RCC 7860 (cell line): ENCODE measurements at regions not wholly inside any gene's neighbourhood (a gene's known extent, or its start where the extent isn't known, plus 50 kb on each side); places are given as distances from the start of the nearest gene placed in this dataset.
"Not testable (repeated sequence)": the region's sequence is repeated elsewhere in the genome, so short reads cannot be mapped to it uniquely, and the experiment has no call there.

Experiments used
- DNase-seq: peaks from one replicate; pipeline ENCODE4 v3.0.0-alpha.2; 2015; ENCODE audit warnings: low spot score
- FAIRE-seq: peaks from 2 replicates; lab custom pipeline; 2012; peaks lifted over from hg19 to GRCh38; lab: Jason Lieb, UNC

- FAIRE-seq: no peak
- DNase-seq: no peak
Measured at GRCh38 chr6:121901432-121901831, 466.0 kb downstream of the GJA1 start.

GRCh38 chr6:121904559-121904958 lies 469.1 kb downstream of the GJA1 start:
- FAIRE-seq (no peak), DNase-seq (no peak)

- FAIRE-seq (no peak), DNase-seq (no peak)
Measured at GRCh38 chr6:121912905-121913304, 477.5 kb downstream of the GJA1 start.

- FAIRE-seq (no peak), DNase-seq (no peak)
Measured at GRCh38 chr6:121917263-121917829, 481.9 kb downstream of the GJA1 start.

GRCh38 chr6:121917834-121918559 lies 481.5 kb upstream of the HSF2 start:
- DNase-seq (no peak), FAIRE-seq (no peak)

GRCh38 chr6:121920616-121921015 lies 478.8 kb upstream of the HSF2 start:
- no peak for DNase-seq
- FAIRE-seq: no peak

GRCh38 chr6:121925024-121925423 lies 474.4 kb upstream of the HSF2 start:
- no peak for DNase-seq
- FAIRE-seq: no peak

GRCh38 chr6:121925534-121926255 lies 473.8 kb upstream of the HSF2 start:
- FAIRE-seq (no peak), DNase-seq (no peak)

GRCh38 chr6:121929301-121929700 lies 470.2 kb upstream of the HSF2 start:
- no peak for FAIRE-seq

GRCh38 chr6:121932076-121932991 lies 467.1 kb upstream of the HSF2 start:
- FAIRE-seq (no peak), DNase-seq (no peak)

More at GRCh38 chr6:121929301-121929700, 470.2 kb upstream of the HSF2 start:
- DNase-seq: no peak

GRCh38 chr6:121934451-121934850 lies 465.0 kb upstream of the HSF2 start:
- FAIRE-seq (no peak), DNase-seq (no peak)

- DNase-seq (no peak), FAIRE-seq (no peak)
Measured at GRCh38 chr6:121940728-121941127, 458.7 kb upstream of the HSF2 start.

GRCh38 chr6:121944354-121944753 lies 455.1 kb upstream of the HSF2 start:
- FAIRE-seq (no peak), DNase-seq (no peak)

GRCh38 chr6:121951123-121951522 lies 448.3 kb upstream of the HSF2 start:
- FAIRE-seq: no peak
- no peak for DNase-seq

GRCh38 chr6:121951918-121952379 lies 447.5 kb upstream of the HSF2 start:
- FAIRE-seq (no peak), DNase-seq (no peak)

GRCh38 chr6:121955401-121955800 lies 444.1 kb upstream of the HSF2 start:
- not testable (repeated sequence) for FAIRE-seq, DNase-seq

- FAIRE-seq: no peak
- no peak for DNase-seq
Measured at GRCh38 chr6:121956782-121957181, 442.7 kb upstream of the HSF2 start.

GRCh38 chr6:121959501-121959900 lies 440.0 kb upstream of the HSF2 start:
- no peak for FAIRE-seq
- DNase-seq: no peak

- FAIRE-seq: no peak
- no peak for DNase-seq
Measured at GRCh38 chr6:121961619-121962125, 437.8 kb upstream of the HSF2 start.

GRCh38 chr6:121963826-121964225 lies 435.6 kb upstream of the HSF2 start:
- FAIRE-seq: no peak

GRCh38 chr6:121965739-121966138 lies 433.7 kb upstream of the HSF2 start:
- no peak for FAIRE-seq
- no peak for DNase-seq

More at GRCh38 chr6:121963826-121964225, 435.6 kb upstream of the HSF2 start:
- DNase-seq: no peak
